ENCODE measurements at regions not wholly inside any gene's neighbourhood (a gene's known extent, or its start where the extent isn't known, plus 50 kb on each side); places are given as distances from the start of the nearest gene placed in this dataset.

DNA sequence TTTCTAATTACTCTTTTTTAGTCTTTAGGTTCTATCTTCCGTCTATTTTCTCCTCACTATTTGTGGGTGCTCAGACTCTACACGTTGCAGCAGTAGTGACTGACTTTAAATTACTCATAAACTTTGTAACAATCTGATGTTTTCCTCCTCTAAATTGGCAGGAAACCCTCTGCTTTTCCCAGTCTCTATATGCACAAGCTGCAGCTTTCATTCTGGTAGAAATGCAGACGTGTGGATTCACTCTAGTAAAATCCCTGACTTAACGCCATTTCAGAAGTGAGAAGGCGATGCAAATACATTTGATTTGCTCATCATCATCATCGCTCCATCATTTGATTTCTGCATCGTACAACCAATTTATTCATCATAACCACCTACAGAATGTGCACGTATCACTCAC lies 561.0 kb upstream of the ZFHX3 start:
- TF ChIP-seq CTCF (IDR thresholded peaks at IDR 0.05; ENCODE audit: low read depth, low read length): no peak
- no peak overlapping the region for H3K4me3 ChIP-seq (ENCODE audit: low read depth, low read length)

GRCh38 chr16:73605309-73605708 lies 557.4 kb upstream of the ZFHX3 start:
- H3K4me3 ChIP-seq (ENCODE audit: low read depth, low read length): no peak overlapping the region
- TF ChIP-seq CTCF (IDR thresholded peaks at IDR 0.05; ENCODE audit: low read depth, low read length): no peak

DNA sequence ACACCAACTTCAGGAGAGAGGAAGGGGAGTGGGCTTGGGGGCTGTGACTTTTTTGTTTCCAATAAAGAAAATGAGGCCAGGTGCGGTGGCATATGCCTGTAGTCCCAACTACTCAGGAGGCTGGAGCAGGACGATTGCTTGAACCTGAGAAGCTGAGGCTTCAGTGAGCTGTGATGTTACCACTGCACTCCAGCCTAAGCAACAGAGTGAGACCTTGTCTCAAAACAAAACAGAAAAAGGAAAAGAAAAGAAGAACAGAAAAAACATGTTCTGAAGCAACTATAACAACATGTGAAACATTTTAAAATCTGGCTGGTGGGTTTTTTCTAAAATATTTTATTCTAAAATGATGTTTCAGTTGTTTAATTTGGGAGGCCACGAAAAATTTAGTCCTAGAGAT lies 554.0 kb upstream of the ZFHX3 start:
- no peak for TF ChIP-seq CTCF (IDR thresholded peaks at IDR 0.05; ENCODE audit: low read depth, low read length)
- no peak overlapping the region for H3K4me3 ChIP-seq (ENCODE audit: low read depth, low read length)

- H3K4me3 ChIP-seq (ENCODE audit: low read depth, low read length): no peak overlapping the region
- TF ChIP-seq CTCF (IDR thresholded peaks at IDR 0.05; ENCODE audit: low read depth, low read length): no peak
Observed at GRCh38 chr16:73599870-73600269, 551.9 kb upstream of the ZFHX3 start.

- TF ChIP-seq CTCF (IDR thresholded peaks at IDR 0.05; ENCODE audit: low read depth, low read length): no peak
- no peak overlapping the region for H3K4me3 ChIP-seq (ENCODE audit: low read depth, low read length)
Observed at GRCh38 chr16:73599351-73599750, 551.4 kb upstream of the ZFHX3 start.

GRCh38 chr16:73584157-73584556 lies 536.2 kb upstream of the ZFHX3 start:
- no peak overlapping the region for H3K4me3 ChIP-seq (ENCODE audit: low read depth, low read length)
- TF ChIP-seq CTCF (IDR thresholded peaks at IDR 0.05; ENCODE audit: low read depth, low read length): no peak

GRCh38 chr16:73572135-73572828 lies 524.4 kb upstream of the ZFHX3 start:
- H3K4me3 ChIP-seq (ENCODE audit: low read depth, low read length): no peak overlapping the region
- TF ChIP-seq CTCF (IDR thresholded peaks at IDR 0.05; ENCODE audit: low read depth, low read length): no peak

All from WI38 (cell line).